C4-2B (cell line): ENCODE measurements at regions not wholly inside any gene's neighbourhood (a gene's known extent, or its start where the extent isn't known, plus 50 kb on each side); places are given as distances from the start of the nearest gene placed in this dataset.

Experiments used
- CTCF ChIP-seq: fragments of 450-650 bp; conservative IDR thresholded peaks from 2 replicates; pipeline ENCODE4 v1.5.1; 2017; ENCODE audit warnings: mild to moderate bottlenecking
- ZFX ChIP-seq: fragments of 450-650 bp; IDR thresholded peaks from 2 replicates; pipeline ENCODE4 v1.6.1; 2017

GRCh38 chr13:59230484-59231264 lies 933.1 kb downstream of the DIAPH3 start:
- TF ChIP-seq CTCF: no peak
- TF ChIP-seq ZFX: no peak
